GM12873 (cell line): ENCODE measurements at regions not wholly inside any gene's neighbourhood (a gene's known extent, or its start where the extent isn't known, plus 50 kb on each side); places are given as distances from the start of the nearest gene placed in this dataset.

ENCODE experiments used
- TF ChIP-seq, protein P1 (sequence below): IDR thresholded peaks from 2 replicates; pipeline ENCODE4 v1.5.1; 2012; ENCODE audit warnings: low read depth, mild to moderate bottlenecking, moderate library complexity, low read length, control low read depth; ENCODE audit not compliant: insufficient read depth; ENCODE audit errors: missing control alignments

DNA sequence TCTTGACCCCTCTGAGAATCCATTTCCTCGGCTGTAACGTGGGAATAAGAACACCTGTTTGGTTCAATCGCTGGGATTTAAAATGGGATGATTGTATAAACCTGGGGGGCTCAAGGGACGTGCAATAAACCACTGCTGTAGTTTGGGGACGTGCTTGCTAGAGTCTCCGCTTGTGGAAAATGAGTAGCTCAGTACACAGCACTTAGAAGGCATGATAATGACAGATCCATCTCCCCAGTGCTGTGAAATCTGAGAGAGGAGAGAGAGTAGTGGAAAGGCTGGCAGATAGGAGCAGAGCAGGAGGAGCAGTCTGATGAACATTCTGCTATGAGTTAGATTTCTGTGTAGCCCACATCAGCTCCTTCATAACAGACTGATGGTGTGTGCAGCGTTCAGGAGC, 256.5 kb downstream of the MN1 start:
- TF ChIP-seq, protein P1, sequence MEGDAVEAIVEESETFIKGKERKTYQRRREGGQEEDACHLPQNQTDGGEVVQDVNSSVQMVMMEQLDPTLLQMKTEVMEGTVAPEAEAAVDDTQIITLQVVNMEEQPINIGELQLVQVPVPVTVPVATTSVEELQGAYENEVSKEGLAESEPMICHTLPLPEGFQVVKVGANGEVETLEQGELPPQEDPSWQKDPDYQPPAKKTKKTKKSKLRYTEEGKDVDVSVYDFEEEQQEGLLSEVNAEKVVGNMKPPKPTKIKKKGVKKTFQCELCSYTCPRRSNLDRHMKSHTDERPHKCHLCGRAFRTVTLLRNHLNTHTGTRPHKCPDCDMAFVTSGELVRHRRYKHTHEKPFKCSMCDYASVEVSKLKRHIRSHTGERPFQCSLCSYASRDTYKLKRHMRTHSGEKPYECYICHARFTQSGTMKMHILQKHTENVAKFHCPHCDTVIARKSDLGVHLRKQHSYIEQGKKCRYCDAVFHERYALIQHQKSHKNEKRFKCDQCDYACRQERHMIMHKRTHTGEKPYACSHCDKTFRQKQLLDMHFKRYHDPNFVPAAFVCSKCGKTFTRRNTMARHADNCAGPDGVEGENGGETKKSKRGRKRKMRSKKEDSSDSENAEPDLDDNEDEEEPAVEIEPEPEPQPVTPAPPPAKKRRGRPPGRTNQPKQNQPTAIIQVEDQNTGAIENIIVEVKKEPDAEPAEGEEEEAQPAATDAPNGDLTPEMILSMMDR: no peak

DNA sequence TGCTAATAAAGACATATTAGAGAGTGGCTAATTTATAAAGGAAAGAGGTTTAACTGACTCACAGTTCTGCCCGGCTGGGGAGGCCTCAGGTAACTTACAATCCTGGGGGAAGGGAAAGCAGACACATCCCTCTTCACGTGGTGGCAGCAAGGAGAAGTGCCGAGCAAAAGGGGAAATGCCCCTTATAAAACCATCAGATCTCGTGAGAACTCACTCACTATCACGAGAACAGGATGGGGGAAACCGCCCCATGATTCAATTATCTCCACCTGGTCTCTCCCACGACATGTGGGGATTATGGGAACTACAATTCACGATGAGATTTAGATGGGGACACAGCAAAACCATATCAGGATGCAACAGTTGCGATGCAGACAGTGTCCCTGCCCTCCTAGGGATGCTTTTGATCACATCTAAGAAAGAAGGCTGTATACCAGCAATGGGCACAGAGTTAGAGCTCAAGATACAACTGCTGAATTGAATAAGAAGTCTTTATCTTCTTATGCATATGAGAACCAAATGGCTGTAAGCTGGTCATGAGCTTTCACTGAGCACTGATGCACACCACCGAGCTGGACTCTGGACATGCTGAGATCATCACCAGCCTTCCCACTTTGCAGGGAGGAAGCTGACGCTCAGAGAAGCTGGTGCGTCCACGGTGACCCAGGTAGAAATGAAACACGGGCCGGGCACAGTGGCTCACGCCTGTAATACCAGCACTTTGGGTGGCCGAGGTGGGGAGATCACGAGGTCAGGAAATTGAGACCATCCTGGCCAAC, 255.2 kb downstream of the MN1 start:
- TF ChIP-seq, protein P1: no peak

DNA sequence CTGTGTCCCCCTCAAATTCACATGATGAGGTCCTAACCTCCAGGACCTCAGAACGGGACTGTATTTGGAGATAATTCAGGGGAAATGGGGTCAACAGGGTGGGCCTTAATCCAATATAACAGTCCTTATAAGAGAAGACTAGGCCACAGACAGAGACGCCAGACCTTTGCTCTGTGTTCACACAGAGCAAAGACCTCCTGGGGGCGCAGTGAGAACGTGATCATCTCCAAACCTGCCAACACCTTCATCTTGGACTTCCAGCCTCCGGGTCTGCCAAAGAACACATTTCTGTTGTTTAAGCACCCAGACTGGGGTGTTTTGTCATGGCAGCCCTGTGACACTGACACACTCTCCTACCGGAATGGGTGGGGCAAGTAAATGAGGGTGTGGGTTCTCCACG, 250.2 kb downstream of the MN1 start:
- TF ChIP-seq, protein P1: no peak

DNA sequence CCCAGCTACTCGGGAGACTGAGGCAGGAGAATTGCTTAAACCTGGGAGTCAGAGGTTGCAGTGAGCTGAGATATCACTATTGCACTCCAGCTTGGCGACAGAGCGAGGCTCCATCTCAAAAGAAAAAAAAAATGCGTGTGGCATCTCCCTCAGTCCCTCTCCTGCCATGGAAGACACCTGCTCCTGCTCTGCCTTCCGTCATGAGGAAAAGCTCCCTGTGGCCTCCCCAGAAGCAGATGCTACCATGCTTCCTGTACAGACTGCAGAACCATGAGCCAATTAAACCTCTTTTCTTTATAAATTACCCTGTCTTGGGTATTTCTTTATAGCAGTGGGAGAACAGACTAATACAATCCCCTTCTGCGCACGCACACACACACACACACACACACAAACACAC, 249.4 kb downstream of the MN1 start:
- TF ChIP-seq, protein P1: no peak

DNA sequence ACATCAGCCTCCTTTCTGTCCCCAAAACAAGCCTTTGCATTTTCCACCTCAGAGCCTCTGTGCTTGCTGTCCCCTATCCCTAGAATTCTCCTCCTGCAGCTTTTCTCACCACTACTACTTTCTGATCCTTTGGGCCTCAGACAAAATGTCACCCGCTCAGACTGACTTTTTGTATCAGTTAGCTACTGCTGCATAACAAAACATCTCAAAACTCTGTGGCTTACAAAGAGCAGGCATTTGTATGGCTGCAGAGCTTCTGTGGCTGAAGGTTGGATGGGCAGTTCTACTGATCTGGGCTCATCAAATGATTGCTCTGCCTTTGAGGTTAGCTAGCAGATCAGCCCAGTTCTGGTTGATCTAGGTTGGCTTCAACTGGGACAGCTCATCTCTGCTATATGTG, 248.7 kb downstream of the MN1 start:
- TF ChIP-seq, protein P1: no peak

DNA sequence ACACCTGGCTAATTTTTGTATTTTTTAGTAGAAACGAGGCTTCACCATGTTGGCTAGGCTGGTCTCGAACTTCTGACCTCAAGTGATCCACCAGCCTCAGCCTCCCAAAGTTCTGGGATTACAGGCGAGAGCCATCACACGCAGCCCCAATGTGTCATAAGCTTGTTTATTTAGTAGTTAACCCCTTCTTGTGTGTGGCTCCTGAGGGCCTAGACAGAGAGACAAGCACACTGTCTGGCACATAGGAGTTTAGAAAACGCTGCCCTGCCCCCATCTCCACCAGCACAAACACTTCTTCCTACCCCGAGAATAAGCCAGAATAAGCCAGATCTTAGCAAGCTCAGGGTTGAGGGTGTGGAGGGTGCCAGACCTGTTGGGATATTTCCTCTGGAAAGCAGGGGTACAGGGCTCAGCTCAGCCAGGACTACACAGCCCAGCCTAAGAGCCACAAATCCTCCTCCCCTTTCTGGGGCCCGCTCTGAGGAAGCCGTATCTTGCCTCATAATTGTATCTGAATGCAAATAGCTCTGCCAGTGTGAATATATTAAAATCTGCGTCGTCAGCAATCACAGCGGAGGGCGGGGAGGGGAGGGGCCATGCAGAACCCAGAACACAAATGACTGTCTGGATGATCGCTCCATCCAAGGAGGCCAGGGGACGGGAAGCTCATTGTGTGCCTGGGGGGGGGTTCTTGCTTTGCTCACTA, 247.3 kb downstream of the MN1 start:
- TF ChIP-seq, protein P1: no peak

DNA sequence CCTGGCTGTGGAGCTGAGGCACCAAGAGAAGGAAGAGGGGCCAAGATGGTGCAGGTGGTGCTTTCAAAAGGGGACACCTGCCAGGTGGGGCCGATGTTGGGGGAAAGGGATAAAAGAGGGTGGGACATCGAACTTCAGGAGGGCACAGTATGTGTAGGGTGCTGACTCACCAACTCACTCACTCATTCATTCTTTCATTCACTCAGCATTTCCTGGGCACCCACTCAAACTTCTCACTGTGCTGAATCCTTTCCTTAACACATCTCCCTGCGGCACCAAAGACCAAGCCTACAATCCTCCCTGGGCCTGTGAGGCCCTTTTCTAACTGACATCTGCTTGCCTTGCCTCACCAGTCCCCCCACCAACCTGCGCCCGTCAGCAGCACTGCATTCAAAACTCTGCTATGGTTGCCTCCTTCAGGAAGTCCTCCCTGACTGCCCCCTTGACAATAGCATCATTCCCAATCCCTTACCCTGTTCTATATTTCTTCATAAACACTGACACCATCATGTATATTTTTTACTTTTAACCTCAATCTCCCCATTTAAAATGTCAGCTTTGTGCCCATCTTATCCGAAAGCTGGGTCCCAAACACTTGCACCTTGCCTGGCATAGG, 246.6 kb downstream of the MN1 start:
- TF ChIP-seq, protein P1: no peak
